Astrocyte (in vitro differentiated cells and primary cell): ENCODE measurements at regions not wholly inside any gene's neighbourhood (a gene's known extent, or its start where the extent isn't known, plus 50 kb on each side); places are given as distances from the start of the nearest gene placed in this dataset.
"Not testable (repeated sequence)": the region's sequence is repeated elsewhere in the genome, so short reads cannot be mapped to it uniquely, and the experiment has no call there.

Experiments
- CTCF ChIP-seq: IDR thresholded peaks from 2 replicates; pipeline ENCODE4 v1.5.1; 2011; ENCODE audit warnings: low read depth, mild to moderate bottlenecking, inconsistent platforms, low read length, moderate library complexity; ENCODE audit not compliant: insufficient read depth
- EZH2 ChIP-seq: IDR thresholded peaks from 2 replicates; pipeline ENCODE4 v1.6.1; 2012; ENCODE audit warnings: mild to moderate bottlenecking, low read length, inconsistent platforms; ENCODE audit not compliant: insufficient read depth

- not testable (repeated sequence) for TF ChIP-seq CTCF, EZH2
Observed at GRCh38 chr17:72464221-72464620, 343.4 kb downstream of the SOX9 start.
